Nephron progenitor cell (in vitro differentiated cells): ENCODE measurements at regions not wholly inside any gene's neighbourhood (a gene's known extent, or its start where the extent isn't known, plus 50 kb on each side); places are given as distances from the start of the nearest gene placed in this dataset.

ENCODE experiments used
- DNase-seq: peaks from one replicate; pipeline ENCODE4 v3.0.0; 2021
- H3K27ac Mint-ChIP-seq: 2 replicates; pipeline ENCODE4 v1.8.0; 2021; ENCODE audit warnings: mild to moderate bottlenecking, moderate library complexity, mixed read lengths
- H3K27me3 Mint-ChIP-seq: 2 replicates; pipeline ENCODE4 v1.8.0; 2021; ENCODE audit warnings: mild to moderate bottlenecking, low read depth, mixed read lengths; ENCODE audit not compliant: poor library complexity
- H3K36me3 Mint-ChIP-seq: 2 replicates; pipeline ENCODE4 v1.8.0; 2021; ENCODE audit warnings: low read depth, mixed read lengths
- H3K4me1 Mint-ChIP-seq: 2 replicates; pipeline ENCODE4 v1.8.0; 2021; ENCODE audit warnings: mixed read lengths
- H3K4me3 Mint-ChIP-seq: 2 replicates; pipeline ENCODE4 v1.8.0; 2021; ENCODE audit warnings: mild to moderate bottlenecking, moderate library complexity, mixed read lengths
- H3K9me3 Mint-ChIP-seq: 2 replicates; pipeline ENCODE4 v1.8.0; 2021; ENCODE audit warnings: mild to moderate bottlenecking, moderate library complexity, mixed read lengths
- TF ChIP-seq, protein P1 (sequence below): fragments of 200-600 bp; sonication (generic); IDR thresholded peaks from 2 replicates; pipeline ENCODE4 v1.5.0; 2021; ENCODE audit warnings: antibody characterized with exemption

GRCh38 chr2:146908776-146909175 is 936.1 kb upstream of the ACVR2A start:
- Mint-ChIP-seq H3K4me3 (no peak overlapping the region), H3K36me3 (no peaks in the 10 kb centered on the region), H3K27ac (no peak overlapping the region), H3K27me3 (peaks cover 3% of the 10 kb centered on the region), H3K4me1 (no peaks in the 10 kb centered on the region), H3K9me3 (no peaks in the 10 kb centered on the region)
- TF ChIP-seq, protein P1, sequence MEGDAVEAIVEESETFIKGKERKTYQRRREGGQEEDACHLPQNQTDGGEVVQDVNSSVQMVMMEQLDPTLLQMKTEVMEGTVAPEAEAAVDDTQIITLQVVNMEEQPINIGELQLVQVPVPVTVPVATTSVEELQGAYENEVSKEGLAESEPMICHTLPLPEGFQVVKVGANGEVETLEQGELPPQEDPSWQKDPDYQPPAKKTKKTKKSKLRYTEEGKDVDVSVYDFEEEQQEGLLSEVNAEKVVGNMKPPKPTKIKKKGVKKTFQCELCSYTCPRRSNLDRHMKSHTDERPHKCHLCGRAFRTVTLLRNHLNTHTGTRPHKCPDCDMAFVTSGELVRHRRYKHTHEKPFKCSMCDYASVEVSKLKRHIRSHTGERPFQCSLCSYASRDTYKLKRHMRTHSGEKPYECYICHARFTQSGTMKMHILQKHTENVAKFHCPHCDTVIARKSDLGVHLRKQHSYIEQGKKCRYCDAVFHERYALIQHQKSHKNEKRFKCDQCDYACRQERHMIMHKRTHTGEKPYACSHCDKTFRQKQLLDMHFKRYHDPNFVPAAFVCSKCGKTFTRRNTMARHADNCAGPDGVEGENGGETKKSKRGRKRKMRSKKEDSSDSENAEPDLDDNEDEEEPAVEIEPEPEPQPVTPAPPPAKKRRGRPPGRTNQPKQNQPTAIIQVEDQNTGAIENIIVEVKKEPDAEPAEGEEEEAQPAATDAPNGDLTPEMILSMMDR = no peak
- DNase-seq = no peak

DNA sequence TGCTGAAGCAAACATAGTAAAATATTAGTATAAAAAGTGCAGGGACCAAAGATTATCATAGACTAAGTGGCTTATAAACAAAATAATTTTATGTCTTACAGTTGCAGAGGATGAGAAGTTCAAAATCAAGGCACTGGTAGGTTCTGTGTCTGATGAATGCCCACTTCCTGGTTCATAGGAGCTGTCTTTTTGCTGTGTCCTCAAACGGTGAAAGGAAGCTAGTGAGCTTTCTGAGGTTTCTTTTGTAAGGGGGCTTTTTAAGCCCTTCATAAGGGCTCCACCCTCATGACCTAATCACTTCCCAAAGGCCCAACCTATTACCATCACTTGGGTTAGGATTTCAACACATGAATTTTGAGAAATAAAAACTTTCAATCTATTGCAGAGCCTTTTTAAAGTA is 946.7 kb upstream of the ACVR2A start:
- Mint-ChIP-seq H3K4me1 (no peaks in the 10 kb centered on the region), H3K27me3 (peaks cover 3% of the 10 kb centered on the region), H3K36me3 (no peaks in the 10 kb centered on the region), H3K27ac (no peak overlapping the region), H3K9me3 (no peaks in the 10 kb centered on the region), H3K4me3 (no peak overlapping the region)
- TF ChIP-seq, protein P1 = no peak
- DNase-seq = no peak

- TF ChIP-seq, protein P1 = no peak
- Mint-ChIP-seq H3K27me3 (peaks cover 3% of the 10 kb centered on the region), H3K9me3 (no peaks in the 10 kb centered on the region), H3K4me3 (no peak overlapping the region), H3K4me1 (no peaks in the 10 kb centered on the region), H3K36me3 (no peaks in the 10 kb centered on the region), H3K27ac (no peak overlapping the region)
- DNase-seq = no peak
These were observed 950.3 kb upstream of the ACVR2A start for GRCh38 chr2:146894514-146894913.

GRCh38 chr2:146893500-146894041 is 951.3 kb upstream of the ACVR2A start:
- Mint-ChIP-seq H3K36me3 (no peaks in the 10 kb centered on the region), H3K27me3 (no peaks in the 10 kb centered on the region), H3K27ac (no peak overlapping the region), H3K4me3 (no peak overlapping the region), H3K9me3 (no peaks in the 10 kb centered on the region), H3K4me1 (no peaks in the 10 kb centered on the region)
- TF ChIP-seq, protein P1 = no peak
- DNase-seq = no peak

- TF ChIP-seq, protein P1 = no peak
- H3K4me1 Mint-ChIP-seq = no peaks in the 10 kb centered on the region
- no peak for DNase-seq
- no peak overlapping the region for H3K4me3 Mint-ChIP-seq
- no peaks in the 10 kb centered on the region for H3K27me3 Mint-ChIP-seq
- H3K9me3 Mint-ChIP-seq = no peaks in the 10 kb centered on the region
- H3K36me3 Mint-ChIP-seq = no peaks in the 10 kb centered on the region
- H3K27ac Mint-ChIP-seq = no peak overlapping the region
These were observed 954.3 kb upstream of the ACVR2A start for GRCh38 chr2:146890491-146890890.

GRCh38 chr2:146879882-146880281 is 964.9 kb upstream of the ACVR2A start:
- TF ChIP-seq, protein P1 = no peak
- H3K27ac Mint-ChIP-seq = no peak overlapping the region
- no peaks in the 10 kb centered on the region for H3K27me3 Mint-ChIP-seq

More at GRCh38 chr2:146879882-146880281, 964.9 kb upstream of the ACVR2A start:
- Mint-ChIP-seq H3K4me3 (no peak overlapping the region), H3K9me3 (peaks cover 7% of the 10 kb centered on the region), H3K4me1 (no peaks in the 10 kb centered on the region), H3K36me3 (no peaks in the 10 kb centered on the region)
- DNase-seq = no peak
